HG03095 (cell line): ENCODE measurements at regions not wholly inside any gene's neighbourhood (a gene's known extent, or its start where the extent isn't known, plus 50 kb on each side); places are given as distances from the start of the nearest gene placed in this dataset.
"Not testable (repeated sequence)": the region's sequence is repeated elsewhere in the genome, so short reads cannot be mapped to it uniquely, and the experiment has no call there.

ENCODE experiments used
- ATAC-seq: cut with Tn5 transposase; IDR thresholded peaks from one replicate; pipeline ENCODE4 v1.9.1; 2021; ENCODE audit warnings: moderate library complexity; ENCODE audit not compliant: unreplicated experiment

- no peak for ATAC-seq
Observed at GRCh38 chr2:187679454-187679853, 125.2 kb upstream of the TFPI start.

GRCh38 chr2:187684174-187684573, 129.9 kb upstream of the TFPI start:
- ATAC-seq: no peak

GRCh38 chr2:187686416-187687024, 132.3 kb upstream of the TFPI start:
- no peak for ATAC-seq

- ATAC-seq: no peak
Observed at GRCh38 chr2:187687585-187687984, 133.3 kb upstream of the TFPI start.

- ATAC-seq: no peak
Observed at GRCh38 chr2:187689372-187689771, 135.1 kb upstream of the TFPI start.

GRCh38 chr2:187693923-187694322, 139.7 kb upstream of the TFPI start:
- no peak for ATAC-seq

- ATAC-seq: not testable (repeated sequence)
Observed at GRCh38 chr2:187696644-187697043, 142.4 kb upstream of the TFPI start.

- ATAC-seq: no peak
Observed at GRCh38 chr2:187698374-187699110, 144.3 kb upstream of the TFPI start.

GRCh38 chr2:187702157-187702556, 147.9 kb upstream of the TFPI start:
- no peak for ATAC-seq

GRCh38 chr2:187708272-187708671, 154.0 kb upstream of the TFPI start:
- no peak for ATAC-seq

- no peak for ATAC-seq
Observed at GRCh38 chr2:187709065-187709464, 154.8 kb upstream of the TFPI start.

GRCh38 chr2:187710791-187711521, 156.7 kb upstream of the TFPI start:
- ATAC-seq: no peak

- ATAC-seq: no peak
Observed at GRCh38 chr2:187715590-187715989, 161.4 kb upstream of the TFPI start.

GRCh38 chr2:187716301-187716700, 162.1 kb upstream of the TFPI start:
- no peak for ATAC-seq

- ATAC-seq: no peak
Observed at GRCh38 chr2:187718092-187718491, 163.9 kb upstream of the TFPI start.

- ATAC-seq: no peak
Observed at GRCh38 chr2:187719510-187719909, 165.3 kb upstream of the TFPI start.

- ATAC-seq: no peak
Observed at GRCh38 chr2:187748958-187749357, 194.7 kb upstream of the TFPI start.

- ATAC-seq: no peak
Observed at GRCh38 chr2:187749804-187750431, 195.7 kb upstream of the TFPI start.

GRCh38 chr2:187768995-187769394, 214.8 kb upstream of the TFPI start:
- ATAC-seq: no peak

- no peak for ATAC-seq
Observed at GRCh38 chr2:187769437-187769836, 215.2 kb upstream of the TFPI start.

GRCh38 chr2:187774551-187775071, 220.4 kb upstream of the TFPI start:
- ATAC-seq: peak; percentile 51
